Adrenal gland (tissue), 9 donors: ENCODE measurements at regions not wholly inside any gene's neighbourhood (a gene's known extent, or its start where the extent isn't known, plus 50 kb on each side); places are given as distances from the start of the nearest gene placed in this dataset.

Source experiments
- DNase-seq, 7 donors: peaks; one replicate each; pipeline ENCODE4 v3.0.0-alpha.2; 2019 to 2020
- H3K27ac ChIP-seq, 5 donors: fragments of 200-600 bp; sonication (generic) in 4 of 5; 1 replicate in 3 of 5; 2 replicates in 2 of 5; pipeline versions ENCODE4 v1.5.1 to v1.8.0; 2016 to 2020; ENCODE audit warnings: mild to moderate bottlenecking in 1 of 5
- H3K27me3 ChIP-seq: fragments of 200-600 bp; 2 replicates; pipeline ENCODE4 v1.8.0; 2021
- H3K36me3 ChIP-seq, 2 donors: fragments of 200-600 bp; replicated peaks in 1 of 2; 1 replicate in 1 of 2; 2 replicates in 1 of 2; pipeline versions ENCODE4 v1.5.1 to v1.8.0; 2018 to 2022
- H3K4me1 ChIP-seq, 2 donors: fragments of 200-600 bp; replicated peaks in 1 of 2; 1 replicate in 1 of 2; 2 replicates in 1 of 2; pipeline versions ENCODE4 v1.5.1 to v1.8.0; 2018 to 2021
- H3K4me3 ChIP-seq, 4 donors: fragments of 200-600 bp; sonication (generic) in 3 of 4; one replicate each; pipeline ENCODE4 v1.5.1; 2016 to 2018
- H3K9me3 ChIP-seq, 3 donors: fragments of 200-600 bp; sonication (generic) in 1 of 3; replicated peaks in 1 of 3; 1 replicate in 2 of 3; 2 replicates in 1 of 3; pipeline versions ENCODE4 v1.5.1 to v1.8.0; 2016 to 2021
- POLR2A ChIP-seq, 2 donors: fragments of 450-650 bp; IDR thresholded peaks; one replicate each; pipeline ENCODE4 v1.6.1; 2017; ENCODE audit warnings: antibody characterized with exemption in 2 of 2, mild to moderate bottlenecking in 2 of 2, moderate library complexity in 1 of 2
- WGBS, 4 donors: extraction: QIAGEN DNeasy Blood & Tissue Kit in 2 of 4; methylation state at CpG; one replicate each; pipeline versions ENCODE4 v1.1.5 to v1.1.7; 2013 to 2017; 5-methylcytosine and 5-hydroxymethylcytosine counted together
- intact Hi-C, 2 donors: fragments of 100-400 bp; cut with DNase I; formaldehyde crosslinking; loops; one replicate each; pipeline versions ENCODE4 v1.14.1 to v1.15.0; 2022 to 2023
- TF ChIP-seq, protein P1 (sequence below), 6 experiments: fragments of 450-650 bp in 4 of 6; fragments of 200-600 bp in 2 of 6; sonication (generic) in 1 of 6; IDR thresholded peaks; 1 replicate in 5 of 6; 2 replicates in 1 of 6; pipeline versions ENCODE4 v1.5.1 to v1.8.0; 2016 to 2021; ENCODE audit warnings: antibody characterized with exemption in 6 of 6, mild to moderate bottlenecking in 2 of 6, moderate library complexity in 1 of 6
- donor health status: healthy with polysubstance abuse.
- donor health status: Bipolar disorder and iron deficiency.
- donor health status: DM: yes; HTN: yes; CAD: no.
- donor health status: DM: no; HTN: no; CAD: no.
- donor health status: DM: no; HTN: no; CAD: no.

DNA sequence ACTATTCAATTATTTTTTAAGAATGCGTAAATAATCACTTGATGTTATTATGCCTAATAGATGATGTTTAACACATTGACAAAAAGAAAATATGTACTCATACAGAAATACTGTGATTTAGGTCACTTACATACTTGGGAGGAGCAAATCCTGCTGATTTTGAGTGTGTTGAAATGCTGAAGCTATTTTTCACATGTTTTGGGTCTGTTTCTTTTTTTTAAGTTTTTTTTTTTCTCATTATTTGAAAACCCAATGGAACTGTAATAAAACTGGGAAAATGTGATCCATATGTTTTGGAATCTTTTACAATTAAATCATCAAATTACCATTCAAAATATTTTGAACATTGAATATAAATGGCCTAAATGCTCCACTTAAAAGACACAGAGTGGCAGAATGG lies 366.2 kb upstream of the ADAMTS5 start:
- H3K36me3 ChIP-seq, result no peaks in the 10 kb centered on the region
- TF ChIP-seq, protein P1, sequence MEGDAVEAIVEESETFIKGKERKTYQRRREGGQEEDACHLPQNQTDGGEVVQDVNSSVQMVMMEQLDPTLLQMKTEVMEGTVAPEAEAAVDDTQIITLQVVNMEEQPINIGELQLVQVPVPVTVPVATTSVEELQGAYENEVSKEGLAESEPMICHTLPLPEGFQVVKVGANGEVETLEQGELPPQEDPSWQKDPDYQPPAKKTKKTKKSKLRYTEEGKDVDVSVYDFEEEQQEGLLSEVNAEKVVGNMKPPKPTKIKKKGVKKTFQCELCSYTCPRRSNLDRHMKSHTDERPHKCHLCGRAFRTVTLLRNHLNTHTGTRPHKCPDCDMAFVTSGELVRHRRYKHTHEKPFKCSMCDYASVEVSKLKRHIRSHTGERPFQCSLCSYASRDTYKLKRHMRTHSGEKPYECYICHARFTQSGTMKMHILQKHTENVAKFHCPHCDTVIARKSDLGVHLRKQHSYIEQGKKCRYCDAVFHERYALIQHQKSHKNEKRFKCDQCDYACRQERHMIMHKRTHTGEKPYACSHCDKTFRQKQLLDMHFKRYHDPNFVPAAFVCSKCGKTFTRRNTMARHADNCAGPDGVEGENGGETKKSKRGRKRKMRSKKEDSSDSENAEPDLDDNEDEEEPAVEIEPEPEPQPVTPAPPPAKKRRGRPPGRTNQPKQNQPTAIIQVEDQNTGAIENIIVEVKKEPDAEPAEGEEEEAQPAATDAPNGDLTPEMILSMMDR (IDR thresholded peaks at IDR 0.05), result no peak
- TF ChIP-seq POLR2A (IDR thresholded peaks at IDR 0.05), result no peak
- WGBS, 4 donors, result 89 to 93% (median 90%) methylated on average over 1 of the region's 1 CpG
- H3K9me3 ChIP-seq, result peaks cover 0 to 5% (median 0%) of the 10 kb centered on the region in 3 donors
- H3K27ac ChIP-seq, result no peak overlapping the region
- H3K4me1 ChIP-seq, result no peaks in the 10 kb centered on the region
- H3K4me3 ChIP-seq, result no peak overlapping the region
- no peak for DNase-seq
- no peaks in the 10 kb centered on the region for H3K27me3 ChIP-seq
- intact Hi-C loops, result no loop called here

DNA sequence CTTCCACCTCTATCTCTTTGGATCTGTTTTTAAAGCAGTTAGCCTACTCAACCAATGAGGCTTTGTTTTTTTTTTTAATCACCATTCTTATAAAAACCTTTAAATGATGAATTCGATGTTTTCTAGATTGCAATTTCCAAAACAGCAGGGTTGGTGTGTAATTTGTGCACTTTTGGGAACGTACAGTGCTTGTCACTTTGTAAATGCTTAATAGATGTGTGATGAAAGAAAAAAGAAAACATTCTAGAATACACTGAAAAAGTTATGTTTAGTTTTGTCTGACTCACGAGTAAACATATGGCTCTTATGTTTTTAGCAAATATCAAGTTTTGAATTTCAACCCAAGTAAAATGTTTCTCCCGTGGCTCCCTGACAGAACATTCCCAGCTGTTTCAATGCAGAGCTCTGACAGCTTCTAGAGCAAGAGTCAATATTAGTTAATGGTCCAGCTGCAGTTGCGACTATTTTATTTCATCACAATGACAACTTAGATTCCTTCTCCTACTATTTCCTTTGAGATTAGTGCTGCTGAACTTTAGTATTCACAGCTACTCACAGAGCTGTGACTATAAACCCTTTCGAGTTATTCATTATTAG lies 362.5 kb upstream of the ADAMTS5 start:
- intact Hi-C loops, result no loop called here
- Histone ChIP-seq H3K4me3 (no peak overlapping the region), H3K9me3 (peaks cover 0 to 5% (median 0%) of the 10 kb centered on the region in 3 donors), H3K36me3 (no peaks in the 10 kb centered on the region), H3K4me1 (no peaks in the 10 kb centered on the region), H3K27ac (no peak overlapping the region), H3K27me3 (no peaks in the 10 kb centered on the region)
- DNase-seq, result no peak
- no peak for TF ChIP-seq POLR2A (IDR thresholded peaks at IDR 0.05)
- TF ChIP-seq, protein P1 (IDR thresholded peaks at IDR 0.05), result no peak
- WGBS, 4 donors, result 53 to 61% (median 55%) methylated on average over 6 of the region's 6 CpGs

DNA sequence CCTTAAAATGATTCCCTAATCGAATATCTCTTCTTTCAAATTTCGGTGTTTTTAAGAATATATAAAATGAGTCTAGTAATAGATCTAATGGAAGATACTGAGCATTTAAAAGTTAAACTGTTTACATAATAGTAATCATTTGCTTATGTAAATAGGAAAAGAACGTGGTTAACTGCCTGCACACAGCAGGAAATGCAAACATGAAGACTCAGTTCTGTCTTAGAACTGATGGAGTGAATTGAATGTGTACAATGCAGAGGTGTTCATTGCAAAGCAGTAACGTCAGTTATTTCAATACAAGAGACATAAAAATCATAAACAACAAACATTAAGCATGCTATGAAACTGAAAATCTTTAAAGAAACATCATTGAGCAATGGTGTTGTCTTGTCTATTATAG lies 359.4 kb upstream of the ADAMTS5 start:
- Histone ChIP-seq H3K4me1 (no peaks in the 10 kb centered on the region), H3K27ac (no peak overlapping the region), H3K4me3 (no peak overlapping the region), H3K36me3 (no peaks in the 10 kb centered on the region), H3K9me3 (no peaks in the 10 kb centered on the region), H3K27me3 (no peaks in the 10 kb centered on the region)
- no peak for DNase-seq
- TF ChIP-seq, protein P1 (IDR thresholded peaks at IDR 0.05), result no peak
- 37 to 44% (median 39%) methylated on average over 4 of the region's 4 CpGs for WGBS, 4 donors
- intact Hi-C loops, result no loop called here

DNA sequence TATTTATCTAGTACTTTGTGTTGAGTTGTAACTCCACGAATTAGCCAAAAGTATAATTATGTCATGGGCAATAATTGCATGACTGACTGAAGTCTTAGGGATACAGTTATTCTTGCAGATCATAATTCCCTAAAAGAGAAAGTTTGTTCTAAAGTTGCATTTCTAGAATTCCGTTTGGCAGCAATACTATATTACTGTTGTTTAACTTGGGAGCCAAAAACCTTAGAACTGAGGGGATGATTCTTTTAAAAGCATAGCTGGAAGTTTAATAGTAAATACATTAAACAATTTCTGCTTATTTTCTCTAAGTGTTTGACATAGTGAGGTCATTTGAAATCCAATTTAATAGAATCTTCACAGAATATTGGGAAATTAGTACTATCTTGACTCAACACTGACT lies 356.4 kb upstream of the ADAMTS5 start:
- H3K9me3 ChIP-seq, result no peaks in the 10 kb centered on the region
- TF ChIP-seq, protein P1 (IDR thresholded peaks at IDR 0.05), result no peak
- no peak for TF ChIP-seq POLR2A (IDR thresholded peaks at IDR 0.05)
- no peak for DNase-seq
- no peak overlapping the region for H3K4me3 ChIP-seq
- WGBS, 4 donors, result 50 to 70% (median 58%) methylated on average over 2 of the region's 2 CpGs
- H3K36me3 ChIP-seq, result no peaks in the 10 kb centered on the region
- H3K4me1 ChIP-seq, result no peaks in the 10 kb centered on the region
- H3K27ac ChIP-seq, result no peak overlapping the region
- no peaks in the 10 kb centered on the region for H3K27me3 ChIP-seq
- intact Hi-C loops, result no loop called here
